Left ventricle myocardium inferior (tissue), 1 donor: ENCODE measurements at regions not wholly inside any gene's neighbourhood (a gene's known extent, or its start where the extent isn't known, plus 50 kb on each side); places are given as distances from the start of the nearest gene placed in this dataset.

Source experiments
- DNase-seq: peaks from one replicate; pipeline ENCODE4 v3.0.0-alpha.2; 2020
- H3K27ac ChIP-seq: fragments of 200-600 bp; replicated peaks from 2 replicates; pipeline ENCODE4 v1.8.0; 2021
- H3K27me3 ChIP-seq: fragments of 200-600 bp; 2 replicates; pipeline ENCODE4 v1.8.0; 2021; ENCODE audit warnings: low read depth
- H3K36me3 ChIP-seq: fragments of 200-600 bp; 2 replicates; pipeline ENCODE4 v1.8.0; 2021
- H3K4me1 ChIP-seq: fragments of 200-600 bp; 2 replicates; pipeline ENCODE4 v1.8.0; 2021
- H3K4me3 ChIP-seq: fragments of 200-600 bp; 2 replicates; pipeline ENCODE4 v1.8.0; 2021; ENCODE audit warnings: mild to moderate bottlenecking, moderate library complexity
- H3K9me3 ChIP-seq: fragments of 200-600 bp; replicated peaks from 2 replicates; pipeline ENCODE4 v1.8.0; 2021
- CTCF ChIP-seq: fragments of 200-600 bp; IDR thresholded peaks from 2 replicates; pipeline ENCODE4 v1.8.0; 2021; ENCODE audit warnings: antibody characterized with exemption, mild to moderate bottlenecking, borderline replicate concordance
- intact Hi-C: fragments of 100-400 bp; cut with micrococcal nuclease; formaldehyde crosslinking; loops from one replicate; pipeline ENCODE4 v1.11.0; 2022
- donor health status: DM: no; HTN: yes; CAD: no; lungs with severe emphysema.

GRCh38 chrX:39293203-39293602 is 491.9 kb downstream of the MID1IP1 start:
- TF ChIP-seq CTCF, result no peak
- Histone ChIP-seq H3K4me3 (no peak overlapping the region), H3K9me3 (no peaks in the 10 kb centered on the region), H3K36me3 (no peaks in the 10 kb centered on the region), H3K27ac (no peak overlapping the region), H3K27me3 (no peaks in the 10 kb centered on the region), H3K4me1 (no peaks in the 10 kb centered on the region)
- intact Hi-C loops, result no loop called here
- DNase-seq, result no peak

GRCh38 chrX:39296472-39296871 is 495.2 kb downstream of the MID1IP1 start:
- no peak for DNase-seq
- Histone ChIP-seq H3K9me3 (no peaks in the 10 kb centered on the region), H3K27me3 (no peaks in the 10 kb centered on the region), H3K4me3 (no peak overlapping the region), H3K27ac (no peak overlapping the region), H3K4me1 (no peaks in the 10 kb centered on the region), H3K36me3 (no peaks in the 10 kb centered on the region)
- intact Hi-C loops, result no loop called here
- TF ChIP-seq CTCF, result no peak

- Histone ChIP-seq H3K27me3 (no peaks in the 10 kb centered on the region), H3K36me3 (no peaks in the 10 kb centered on the region), H3K4me1 (no peaks in the 10 kb centered on the region), H3K9me3 (peaks cover 7% of the 10 kb centered on the region), H3K4me3 (no peak overlapping the region), H3K27ac (no peak overlapping the region)
- no peak for TF ChIP-seq CTCF
- intact Hi-C loops, result no loop called here
- no peak for DNase-seq
Measured at GRCh38 chrX:39298821-39299220, 497.6 kb downstream of the MID1IP1 start.

- Histone ChIP-seq H3K27me3 (no peaks in the 10 kb centered on the region), H3K36me3 (no peaks in the 10 kb centered on the region), H3K4me3 (no peak overlapping the region), H3K27ac (no peak overlapping the region), H3K9me3 (peaks cover 7% of the 10 kb centered on the region), H3K4me1 (no peaks in the 10 kb centered on the region)
- DNase-seq, result no peak
- TF ChIP-seq CTCF, result no peak
- intact Hi-C loops, result no loop called here
Measured at GRCh38 chrX:39299615-39300014, 498.4 kb downstream of the MID1IP1 start.

GRCh38 chrX:39301036-39301435 is 499.8 kb downstream of the MID1IP1 start:
- H3K9me3 ChIP-seq, result peaks cover 7% of the 10 kb centered on the region
- no peak for DNase-seq
- H3K36me3 ChIP-seq, result no peaks in the 10 kb centered on the region
- intact Hi-C loops, result no loop called here
- H3K4me1 ChIP-seq, result no peaks in the 10 kb centered on the region
- H3K27me3 ChIP-seq, result no peaks in the 10 kb centered on the region
- no peak overlapping the region for H3K4me3 ChIP-seq
- no peak for TF ChIP-seq CTCF
- no peak overlapping the region for H3K27ac ChIP-seq

GRCh38 chrX:39302838-39303237 is 501.6 kb downstream of the MID1IP1 start:
- peaks cover 7% of the 10 kb centered on the region for H3K9me3 ChIP-seq
- H3K27me3 ChIP-seq, result no peaks in the 10 kb centered on the region
- no peaks in the 10 kb centered on the region for H3K36me3 ChIP-seq
- TF ChIP-seq CTCF, result no peak
- intact Hi-C loops, result no loop called here
- no peaks in the 10 kb centered on the region for H3K4me1 ChIP-seq
- DNase-seq, result no peak
- no peak overlapping the region for H3K27ac ChIP-seq
- H3K4me3 ChIP-seq, result no peak overlapping the region
